Hepatocyte (in vitro differentiated cells): ENCODE measurements at regions not wholly inside any gene's neighbourhood (a gene's known extent, or its start where the extent isn't known, plus 50 kb on each side); places are given as distances from the start of the nearest gene placed in this dataset.

Source experiments
- DNase-seq: peaks from one replicate; pipeline ENCODE4 v3.0.0-alpha.2; 2016; ENCODE audit warnings: low spot score
- H2AFZ ChIP-seq: fragments of 200-600 bp; sonication (generic); 2 replicates; pipeline ENCODE4 v1.6.0; 2016; ENCODE audit warnings: antibody characterized with exemption, mild to moderate bottlenecking
- H3K27ac ChIP-seq: fragments of 200-600 bp; sonication (generic); 2 replicates; pipeline ENCODE4 v1.5.1; 2016; ENCODE audit warnings: mild to moderate bottlenecking
- H3K27me3 ChIP-seq: fragments of 200-600 bp; sonication (generic); 2 replicates; pipeline ENCODE4 v1.6.1; 2016
- H3K36me3 ChIP-seq: fragments of 200-600 bp; sonication (generic); replicated peaks from 2 replicates; pipeline ENCODE4 v1.5.1; 2016; ENCODE audit warnings: low read depth; ENCODE audit not compliant: insufficient read depth
- H3K4me1 ChIP-seq: fragments of 200-600 bp; sonication (generic); 2 replicates; pipeline ENCODE4 v1.5.1; 2016; ENCODE audit warnings: mild to moderate bottlenecking, moderate library complexity; ENCODE audit not compliant: insufficient read depth
- H3K4me2 ChIP-seq: fragments of 200-600 bp; sonication (generic); 2 replicates; pipeline ENCODE4 v1.6.0; 2016
- H3K4me3 ChIP-seq: fragments of 200-600 bp; sonication (generic); 2 replicates; pipeline ENCODE4 v1.5.1; 2016; ENCODE audit warnings: mild to moderate bottlenecking
- H3K79me2 ChIP-seq: fragments of 200-600 bp; sonication (generic); 2 replicates; pipeline ENCODE4 v1.6.0; 2017; ENCODE audit warnings: mild to moderate bottlenecking
- H3K9me2 ChIP-seq: fragments of 200-600 bp; sonication (generic); replicated peaks from 2 replicates; pipeline ENCODE4 v1.6.0; 2017; ENCODE audit warnings: mild to moderate bottlenecking; ENCODE audit not compliant: insufficient read depth
- H3K9me3 ChIP-seq: fragments of 200-600 bp; sonication (generic); 2 replicates; pipeline ENCODE4 v1.5.1; 2016; ENCODE audit warnings: low read depth, mild to moderate bottlenecking
- H4K20me1 ChIP-seq: fragments of 200-600 bp; sonication (generic); 2 replicates; pipeline ENCODE4 v1.6.0; 2016; ENCODE audit warnings: mild to moderate bottlenecking; ENCODE audit not compliant: insufficient read depth, poor library complexity, severe bottlenecking
- CTCF ChIP-seq: fragments of 200-600 bp; sonication (generic); IDR thresholded peaks from 2 replicates; pipeline ENCODE4 v1.5.1; 2016; ENCODE audit warnings: antibody characterized with exemption, mild to moderate bottlenecking; ENCODE audit not compliant: poor library complexity
- EZH2 ChIP-seq: fragments of 200-600 bp; sonication (generic); IDR thresholded peaks from 2 replicates; pipeline ENCODE4 v1.6.1; 2016; ENCODE audit warnings: antibody characterized with exemption, mild to moderate bottlenecking, borderline replicate concordance
- EZH2phosphoT487 ChIP-seq: fragments of 200-600 bp; sonication (generic); IDR thresholded peaks from one replicate; pipeline ENCODE4 v1.6.1; 2018; ENCODE audit warnings: antibody characterized with exemption, mild to moderate bottlenecking, low read depth, moderate library complexity; ENCODE audit not compliant: unreplicated experiment, severe bottlenecking
- WGBS: methylation state at CpG from one replicate; pipeline ENCODE4 v1.1.6; 2016; ENCODE audit warnings: low lambda C conversion rate; ENCODE audit errors: missing lambda C conversion rate; 5-methylcytosine and 5-hydroxymethylcytosine counted together

- no peaks in the 10 kb centered on the region for H3K36me3 ChIP-seq
- no peaks in the 10 kb centered on the region for H3K9me2 ChIP-seq
- no peak overlapping the region for H3K27ac ChIP-seq
- H2AFZ ChIP-seq, result no peak overlapping the region
- no peak overlapping the region for H3K4me3 ChIP-seq
- no peaks in the 10 kb centered on the region for H4K20me1 ChIP-seq
- H3K79me2 ChIP-seq, result no peaks in the 10 kb centered on the region
- WGBS, result 89% methylated on average over 4 of the region's 4 CpGs
- TF ChIP-seq EZH2phosphoT487 (no peak), CTCF (no peak), EZH2 (no peak)
- H3K27me3 ChIP-seq, result no peaks in the 10 kb centered on the region
- no peak overlapping the region for H3K4me2 ChIP-seq
- H3K9me3 ChIP-seq, result no peaks in the 10 kb centered on the region
- H3K4me1 ChIP-seq, result no peaks in the 10 kb centered on the region
- DNase-seq, result no peak
Observed at GRCh38 chr15:37485056-37485455, 384.7 kb upstream of the MEIS2 start.

GRCh38 chr15:37490707-37491106 is 390.4 kb upstream of the MEIS2 start:
- Histone ChIP-seq H4K20me1 (no peaks in the 10 kb centered on the region), H3K27me3 (no peaks in the 10 kb centered on the region), H3K4me1 (no peaks in the 10 kb centered on the region), H3K9me3 (no peaks in the 10 kb centered on the region), H2AFZ (no peak overlapping the region), H3K79me2 (no peaks in the 10 kb centered on the region), H3K9me2 (no peaks in the 10 kb centered on the region), H3K27ac (no peak overlapping the region), H3K4me3 (no peak overlapping the region), H3K4me2 (no peak overlapping the region), H3K36me3 (no peaks in the 10 kb centered on the region)
- WGBS, result 96% methylated on average over 24 of the region's 26 CpGs
- no peak for TF ChIP-seq EZH2
- no peak for TF ChIP-seq EZH2phosphoT487
- no peak for TF ChIP-seq CTCF
- DNase-seq, result no peak

- Histone ChIP-seq H3K9me3 (no peaks in the 10 kb centered on the region), H3K4me1 (no peaks in the 10 kb centered on the region), H2AFZ (no peak overlapping the region), H3K27me3 (no peaks in the 10 kb centered on the region), H3K4me2 (no peak overlapping the region), H3K4me3 (no peak overlapping the region), H4K20me1 (no peaks in the 10 kb centered on the region), H3K36me3 (no peaks in the 10 kb centered on the region), H3K79me2 (no peaks in the 10 kb centered on the region), H3K9me2 (no peaks in the 10 kb centered on the region), H3K27ac (no peak overlapping the region)
- TF ChIP-seq EZH2phosphoT487 (no peak), EZH2 (no peak), CTCF (no peak)
- DNase-seq, result no peak
- 72% methylated on average over 3 of the region's 3 CpGs for WGBS
Observed at GRCh38 chr15:37516621-37517020, 416.3 kb upstream of the MEIS2 start.

- Histone ChIP-seq H3K4me3 (no peak overlapping the region), H3K9me3 (no peaks in the 10 kb centered on the region), H3K36me3 (no peaks in the 10 kb centered on the region), H3K4me2 (no peak overlapping the region), H3K27me3 (no peaks in the 10 kb centered on the region), H4K20me1 (no peaks in the 10 kb centered on the region), H3K9me2 (no peaks in the 10 kb centered on the region), H3K27ac (no peak overlapping the region), H3K79me2 (no peaks in the 10 kb centered on the region), H3K4me1 (no peaks in the 10 kb centered on the region), H2AFZ (no peak overlapping the region)
- WGBS, result 88% methylated on average over 6 of the region's 6 CpGs
- no peak for DNase-seq
- TF ChIP-seq EZH2phosphoT487, result no peak
- TF ChIP-seq EZH2, result no peak
- TF ChIP-seq CTCF, result no peak
Observed at GRCh38 chr15:37517191-37517895, 417.0 kb upstream of the MEIS2 start.
